NCI-H146 (cell line): ENCODE measurements at regions not wholly inside any gene's neighbourhood (a gene's known extent, or its start where the extent isn't known, plus 50 kb on each side); places are given as distances from the start of the nearest gene placed in this dataset.

ENCODE experiments used
- DNase-seq: peaks from one replicate; lab custom pipeline; 2025; lab: John Stamatoyannopoulos, UW

- DNase-seq, result no peak
Observed at GRCh38 chr2:149651229-149651628, 63.7 kb upstream of the MMADHC start.

GRCh38 chr2:149650006-149650405 is 62.4 kb upstream of the MMADHC start:
- DNase-seq, result no peak

- no peak for DNase-seq
Observed at GRCh38 chr2:149648282-149649030, 60.9 kb upstream of the MMADHC start.

GRCh38 chr2:149645391-149645790 is 57.8 kb upstream of the MMADHC start:
- no peak for DNase-seq
